Trophoblast cell (in vitro differentiated cells and primary cell): ENCODE measurements at regions not wholly inside any gene's neighbourhood (a gene's known extent, or its start where the extent isn't known, plus 50 kb on each side); places are given as distances from the start of the nearest gene placed in this dataset.

Experiments
- DNase-seq, 2 donors: peaks; one replicate each; pipeline ENCODE4 v3.0.0-alpha.2; 2016
- H2AFZ ChIP-seq: 2 replicates; pipeline ENCODE4 v1.6.1; 2013; ENCODE audit warnings: low read length, moderate library complexity, mild to moderate bottlenecking; ENCODE audit not compliant: insufficient read depth, poor library complexity
- H2AK5ac ChIP-seq: 2 replicates; pipeline ENCODE4 v1.6.1; 2013; ENCODE audit warnings: mild to moderate bottlenecking, low read length
- H2BK120ac ChIP-seq: 2 replicates; pipeline ENCODE4 v1.6.1; 2013; ENCODE audit warnings: low read length, mild to moderate bottlenecking, moderate library complexity; ENCODE audit not compliant: insufficient read depth, poor library complexity
- H2BK12ac ChIP-seq: 2 replicates; pipeline ENCODE4 v1.6.1; 2013; ENCODE audit warnings: mild to moderate bottlenecking, low read length, moderate library complexity
- H2BK5ac ChIP-seq: 2 replicates; pipeline ENCODE4 v1.6.1; 2013; ENCODE audit warnings: low read length, low read depth, moderate library complexity, mild to moderate bottlenecking; ENCODE audit not compliant: poor library complexity
- H3K14ac ChIP-seq: 2 replicates; pipeline ENCODE4 v1.6.1; 2013; ENCODE audit warnings: mild to moderate bottlenecking, low read length
- H3K18ac ChIP-seq: 2 replicates; pipeline ENCODE4 v1.6.1; 2013; ENCODE audit warnings: mild to moderate bottlenecking, low read length
- H3K23ac ChIP-seq: 2 replicates; pipeline ENCODE4 v1.6.1; 2013; ENCODE audit warnings: low read length
- H3K27ac ChIP-seq: 2 replicates; pipeline ENCODE4 v1.5.1; 2013; ENCODE audit warnings: low read depth, mild to moderate bottlenecking, inconsistent platforms, low read length, moderate library complexity
- H3K27me3 ChIP-seq: 2 replicates; pipeline ENCODE4 v1.6.1; 2013; ENCODE audit warnings: inconsistent platforms, mild to moderate bottlenecking, low read length, moderate library complexity; ENCODE audit not compliant: insufficient read depth
- H3K36me3 ChIP-seq, 2 experiments: 1 replicate in 1 of 2; 2 replicates in 1 of 2; pipeline ENCODE4 v1.6.1; 2013; ENCODE audit warnings: low read length in 2 of 2, mild to moderate bottlenecking in 2 of 2, moderate library complexity in 1 of 2; ENCODE audit not compliant: insufficient read depth in 2 of 2, control insufficient read depth in 1 of 2
- H3K4ac ChIP-seq: 2 replicates; pipeline ENCODE4 v1.6.1; 2013; ENCODE audit warnings: low read depth, mild to moderate bottlenecking, low read length, moderate library complexity
- H3K4me1 ChIP-seq, 2 experiments: 1 replicate in 1 of 2; 2 replicates in 1 of 2; pipeline ENCODE4 v1.6.1; 2013; ENCODE audit warnings: low read length in 2 of 2, mild to moderate bottlenecking in 2 of 2, moderate library complexity in 1 of 2; ENCODE audit not compliant: insufficient read depth in 2 of 2, control insufficient read depth in 1 of 2
- H3K4me2 ChIP-seq: 2 replicates; pipeline ENCODE4 v1.6.1; 2013; ENCODE audit warnings: inconsistent platforms, mild to moderate bottlenecking, low read length, moderate library complexity
- H3K4me3 ChIP-seq: 2 replicates; pipeline ENCODE4 v1.5.1; 2013; ENCODE audit warnings: mild to moderate bottlenecking, low read depth, low read length, inconsistent platforms
- H3K79me1 ChIP-seq: one replicate; pipeline ENCODE4 v1.6.1; 2013; ENCODE audit warnings: low read length
- H3K79me2 ChIP-seq: 2 replicates; pipeline ENCODE4 v1.6.1; 2013; ENCODE audit warnings: low read length, mild to moderate bottlenecking; ENCODE audit not compliant: control insufficient read depth, insufficient read depth, poor library complexity
- H3K9ac ChIP-seq: 2 replicates; pipeline ENCODE4 v1.6.1; 2013; ENCODE audit warnings: mild to moderate bottlenecking, low read length
- H3K9me3 ChIP-seq: 2 replicates; pipeline ENCODE4 v1.6.1; 2013; ENCODE audit warnings: low read depth, mild to moderate bottlenecking, control low read depth, inconsistent platforms, low read length; ENCODE audit not compliant: insufficient read depth
- H4K12ac ChIP-seq: 2 replicates; pipeline ENCODE4 v1.6.1; 2013; ENCODE audit warnings: low read depth, mild to moderate bottlenecking, low read length, moderate library complexity
- H4K8ac ChIP-seq: 2 replicates; pipeline ENCODE4 v1.6.1; 2013; ENCODE audit warnings: low read depth, mild to moderate bottlenecking, low read length, moderate library complexity
- H4K91ac ChIP-seq: one replicate; pipeline ENCODE4 v1.6.1; 2013; ENCODE audit warnings: low read depth, mild to moderate bottlenecking, low read length, moderate library complexity
- WGBS: extraction: QIAGEN DNeasy Blood & Tissue Kit; methylation state at CpG from one replicate; pipeline ENCODE4 v1.1.7; 2013; ENCODE audit warnings: missing lambda C conversion rate; ENCODE audit not compliant: insufficient read length, insufficient coverage; ENCODE audit errors: extremely low coverage; 5-methylcytosine and 5-hydroxymethylcytosine counted together

- H2AK5ac ChIP-seq: no peak overlapping the region
- no peak overlapping the region for H2AFZ ChIP-seq
- no peak overlapping the region for H3K9ac ChIP-seq
- H2BK5ac ChIP-seq: no peak overlapping the region
- WGBS: no CpG with 5 or more reads among the region's 7 CpGs
- H3K79me1 ChIP-seq: no peaks in the 10 kb centered on the region
- no peaks in the 10 kb centered on the region for H3K79me2 ChIP-seq
- no peaks in the 10 kb centered on the region for H3K27me3 ChIP-seq
- H3K9me3 ChIP-seq: no peaks in the 10 kb centered on the region
- H4K12ac ChIP-seq: no peak overlapping the region
- no peak overlapping the region for H2BK12ac ChIP-seq
- DNase-seq: no peak
- no peak overlapping the region for H3K23ac ChIP-seq
- no peak overlapping the region for H3K4me2 ChIP-seq
- H4K8ac ChIP-seq: no peak overlapping the region
- H3K18ac ChIP-seq: no peak overlapping the region
- H2BK120ac ChIP-seq: no peak overlapping the region
- H3K36me3 ChIP-seq: no peaks in the 10 kb centered on the region
- no peak overlapping the region for H3K4me3 ChIP-seq
- H3K4ac ChIP-seq: no peak overlapping the region
- no peak overlapping the region for H3K14ac ChIP-seq
- no peak overlapping the region for H4K91ac ChIP-seq
- H3K4me1 ChIP-seq: no peaks in the 10 kb centered on the region
- no peak overlapping the region for H3K27ac ChIP-seq
Observed at GRCh38 chr1:60989749-60990713, 92.3 kb upstream of the NFIA start.

- Histone ChIP-seq H2BK5ac (no peak overlapping the region), H3K27me3 (no peaks in the 10 kb centered on the region), H3K14ac (no peak overlapping the region), H4K8ac (no peak overlapping the region), H3K4me2 (no peak overlapping the region), H3K4me3 (no peak overlapping the region), H2BK12ac (no peak overlapping the region), H3K4me1 (no peaks in the 10 kb centered on the region), H2AFZ (no peak overlapping the region), H4K91ac (no peak overlapping the region), H3K9ac (no peak overlapping the region), H3K79me2 (no peaks in the 10 kb centered on the region), H4K12ac (no peak overlapping the region), H3K4ac (no peak overlapping the region), H3K79me1 (no peaks in the 10 kb centered on the region), H3K9me3 (no peaks in the 10 kb centered on the region), H2BK120ac (no peak overlapping the region), H3K36me3 (no peaks in the 10 kb centered on the region), H3K18ac (no peak overlapping the region), H3K23ac (no peak overlapping the region), H3K27ac (no peak overlapping the region), H2AK5ac (no peak overlapping the region)
- no peak for DNase-seq
- no CpG with 5 or more reads among the region's 2 CpGs for WGBS
Observed at GRCh38 chr1:60988891-60989290, 93.5 kb upstream of the NFIA start.

DNA sequence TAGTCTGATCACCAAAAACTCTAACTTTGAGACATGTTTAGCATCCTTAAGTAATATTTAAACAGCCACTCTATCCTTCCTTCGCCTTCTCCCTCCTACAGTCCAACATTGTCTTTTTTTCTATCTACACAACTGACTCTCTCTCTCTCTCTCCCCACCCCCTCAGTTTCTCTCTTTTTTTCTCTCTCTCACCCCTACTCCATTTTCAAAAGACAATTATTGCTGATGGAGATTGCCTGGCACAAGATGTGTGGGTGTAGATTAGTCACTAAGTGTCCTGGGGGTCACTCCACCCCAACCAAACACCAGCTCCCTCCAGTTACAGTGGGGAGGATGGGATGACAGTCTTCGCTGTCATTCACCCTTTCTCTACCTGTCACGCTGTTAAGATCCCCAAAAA is 94.5 kb upstream of the NFIA start:
- no peak overlapping the region for H3K18ac ChIP-seq
- H4K8ac ChIP-seq: no peak overlapping the region
- no peak overlapping the region for H2BK12ac ChIP-seq
- H3K23ac ChIP-seq: no peak overlapping the region
- no peaks in the 10 kb centered on the region for H3K79me1 ChIP-seq
- H3K79me2 ChIP-seq: no peaks in the 10 kb centered on the region
- no peak for DNase-seq
- H4K91ac ChIP-seq: no peak overlapping the region
- H3K4me3 ChIP-seq: no peak overlapping the region
- H3K14ac ChIP-seq: no peak overlapping the region
- no peak overlapping the region for H2AFZ ChIP-seq
- no peak overlapping the region for H4K12ac ChIP-seq
- no peak overlapping the region for H3K9ac ChIP-seq
- H3K36me3 ChIP-seq: no peaks in the 10 kb centered on the region
- no peaks in the 10 kb centered on the region for H3K27me3 ChIP-seq
- no CpG with 5 or more reads among the region's 3 CpGs for WGBS
- H3K9me3 ChIP-seq: no peaks in the 10 kb centered on the region
- no peak overlapping the region for H2AK5ac ChIP-seq
- no peak overlapping the region for H2BK5ac ChIP-seq
- no peak overlapping the region for H3K4ac ChIP-seq
- H3K4me1 ChIP-seq: no peaks in the 10 kb centered on the region
- no peak overlapping the region for H3K27ac ChIP-seq
- H2BK120ac ChIP-seq: no peak overlapping the region
- no peak overlapping the region for H3K4me2 ChIP-seq

GRCh38 chr1:60984062-60984799 is 98.1 kb upstream of the NFIA start:
- H3K4me2 ChIP-seq: no peak overlapping the region
- H3K9ac ChIP-seq: no peak overlapping the region
- no peak overlapping the region for H2BK120ac ChIP-seq
- no peak overlapping the region for H3K27ac ChIP-seq
- no peak overlapping the region for H2BK5ac ChIP-seq
- no peak overlapping the region for H3K23ac ChIP-seq
- no peaks in the 10 kb centered on the region for H3K79me1 ChIP-seq
- WGBS: no CpG with 5 or more reads among the region's 7 CpGs
- no peak overlapping the region for H2AK5ac ChIP-seq
- H3K4ac ChIP-seq: no peak overlapping the region
- no peaks in the 10 kb centered on the region for H3K36me3 ChIP-seq
- no peak overlapping the region for H2AFZ ChIP-seq
- no peak overlapping the region for H3K14ac ChIP-seq
- no peaks in the 10 kb centered on the region for H3K4me1 ChIP-seq
- no peak overlapping the region for H3K18ac ChIP-seq
- H4K12ac ChIP-seq: no peak overlapping the region
- no peak for DNase-seq
- H3K4me3 ChIP-seq: no peak overlapping the region
- H3K27me3 ChIP-seq: no peaks in the 10 kb centered on the region
- no peak overlapping the region for H2BK12ac ChIP-seq
- H4K8ac ChIP-seq: no peak overlapping the region
- no peak overlapping the region for H4K91ac ChIP-seq
- H3K9me3 ChIP-seq: no peaks in the 10 kb centered on the region
- no peaks in the 10 kb centered on the region for H3K79me2 ChIP-seq
